ENCODE measurements at regions not wholly inside any gene's neighbourhood (a gene's known extent, or its start where the extent isn't known, plus 50 kb on each side); places are given as distances from the start of the nearest gene placed in this dataset.

DNA sequence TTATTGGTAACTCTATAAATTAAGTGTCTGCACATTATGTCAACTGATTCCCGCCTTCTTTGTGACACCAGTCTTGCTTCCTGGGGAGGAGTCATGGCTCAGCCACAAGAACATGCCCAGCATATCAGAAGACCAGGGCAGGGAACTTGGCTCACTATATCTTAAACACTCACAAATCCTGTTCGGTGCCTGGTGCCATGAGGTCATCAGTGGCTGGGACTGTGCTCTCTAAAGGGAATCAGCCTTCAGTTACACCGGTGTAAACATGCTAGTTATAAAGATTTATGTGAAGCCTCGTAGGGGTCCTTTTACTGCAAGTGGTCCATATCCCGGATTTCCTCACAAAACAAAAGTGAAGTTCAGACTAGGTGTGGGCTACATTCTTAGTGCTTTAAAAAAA lies 73.1 kb upstream of the ZNF521 start:
- FAIRE-seq, result no peak

DNA sequence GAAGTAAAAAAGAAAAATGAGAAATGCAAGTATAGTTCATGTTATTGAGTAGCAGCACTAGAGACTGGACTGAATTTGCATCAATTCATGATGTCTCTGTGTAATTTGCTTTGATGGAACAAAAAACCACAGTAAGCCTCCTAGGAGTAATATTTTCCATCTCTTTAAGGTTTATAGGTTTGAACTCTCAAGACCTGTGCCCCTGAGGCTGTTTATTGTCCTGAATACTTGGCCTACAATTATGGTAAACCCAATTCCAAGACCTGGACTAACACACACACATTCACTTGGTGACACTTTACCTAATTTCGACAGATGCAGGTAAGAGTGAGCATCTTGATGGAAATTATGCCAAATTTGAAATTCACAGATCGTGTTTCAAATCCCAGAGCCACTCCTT lies 71.8 kb upstream of the ZNF521 start:
- no peak for FAIRE-seq

DNA sequence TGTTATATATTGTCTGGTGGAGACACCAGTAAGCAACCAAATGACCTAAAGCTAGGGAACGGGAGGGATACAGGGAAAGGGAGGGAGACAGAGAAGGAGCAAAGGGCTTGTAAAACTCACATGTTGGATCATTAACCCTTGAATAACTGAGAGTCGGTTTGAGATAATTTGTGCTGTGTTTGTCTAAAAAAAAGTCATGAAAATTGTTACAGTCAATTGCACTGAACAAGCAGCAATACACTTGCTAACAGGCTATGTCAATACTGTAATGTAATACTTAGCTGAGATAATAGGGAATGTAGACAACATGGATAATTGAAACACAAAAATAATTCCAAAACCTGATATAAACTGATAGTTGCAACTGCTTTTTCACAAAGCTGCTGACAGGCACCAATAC lies 71.3 kb upstream of the ZNF521 start:
- no peak for FAIRE-seq

DNA sequence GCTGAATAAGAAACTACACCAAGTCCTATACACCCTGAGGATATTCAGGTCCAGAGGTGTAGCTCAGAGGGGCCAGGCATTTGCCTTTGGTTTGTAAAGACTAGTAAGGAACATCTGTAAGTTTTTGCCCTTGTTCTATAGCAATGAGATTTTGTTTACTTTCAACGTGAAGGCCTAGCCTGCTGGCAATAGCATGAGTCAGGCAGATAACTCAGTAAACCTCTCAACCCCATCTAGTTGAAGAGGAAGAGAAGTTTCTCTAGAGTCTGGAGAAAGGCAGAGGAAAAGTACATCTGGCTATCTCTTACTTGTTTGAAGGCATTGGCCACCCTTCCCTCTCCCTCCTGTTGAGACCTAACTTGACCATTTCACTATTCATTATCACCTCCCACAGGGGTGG lies 70.3 kb upstream of the ZNF521 start:
- FAIRE-seq, result no peak

DNA sequence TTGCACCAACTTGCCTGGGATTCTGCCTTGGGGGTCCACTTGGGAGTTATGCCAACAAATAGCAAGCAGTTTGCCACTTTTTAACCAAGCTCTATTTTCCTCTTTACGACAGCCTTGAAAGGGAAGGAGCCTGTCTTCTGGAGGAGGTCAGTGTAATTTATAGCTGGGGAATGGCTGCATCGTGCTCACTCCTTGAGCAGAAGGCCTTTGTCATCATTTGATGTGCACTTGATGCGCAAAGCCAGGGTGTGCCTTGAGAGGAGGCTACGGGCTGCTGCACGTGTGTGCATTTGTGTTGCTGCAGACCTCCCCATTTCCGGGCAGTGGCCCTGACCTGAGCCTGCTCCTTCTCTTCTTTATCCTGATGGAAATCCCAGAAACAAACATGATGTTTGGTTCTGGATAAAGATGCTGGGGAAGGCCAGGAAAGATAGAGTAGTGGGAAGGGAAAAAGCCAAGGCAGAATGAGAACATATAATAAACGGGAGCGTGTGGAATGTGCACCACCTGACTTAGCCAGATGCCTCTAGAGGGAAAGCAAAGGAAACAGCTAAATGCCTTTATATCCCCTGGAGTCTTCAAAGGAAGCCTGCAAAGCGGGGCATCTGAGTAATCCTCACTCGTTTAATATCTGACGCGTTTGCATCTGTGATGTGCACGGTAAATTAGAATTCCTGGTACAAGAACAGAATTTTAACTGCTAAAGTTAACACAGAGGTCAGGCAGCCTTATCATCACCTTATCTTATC lies 68.3 kb upstream of the ZNF521 start:
- FAIRE-seq, result no peak

DNA sequence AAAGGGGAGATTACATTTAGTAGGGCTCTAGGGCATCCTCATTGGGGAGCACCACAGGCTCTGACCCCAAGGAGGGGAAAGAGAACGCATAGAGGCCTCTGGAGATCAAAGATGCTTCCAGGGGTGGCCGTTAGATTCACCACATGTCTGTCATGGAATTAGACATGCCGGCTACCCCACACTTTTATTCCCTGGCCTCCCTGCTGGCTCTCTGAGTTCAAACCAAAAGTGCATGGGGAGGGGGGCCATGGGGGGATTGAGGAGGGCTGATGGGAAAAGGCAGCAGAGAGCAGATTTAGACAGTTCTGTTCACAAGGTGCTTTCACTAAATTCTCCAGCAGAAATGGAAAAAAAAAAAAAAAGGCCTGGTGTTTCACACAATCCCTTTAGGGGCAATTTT lies 64.4 kb upstream of the ZNF521 start:
- no peak for FAIRE-seq

DNA sequence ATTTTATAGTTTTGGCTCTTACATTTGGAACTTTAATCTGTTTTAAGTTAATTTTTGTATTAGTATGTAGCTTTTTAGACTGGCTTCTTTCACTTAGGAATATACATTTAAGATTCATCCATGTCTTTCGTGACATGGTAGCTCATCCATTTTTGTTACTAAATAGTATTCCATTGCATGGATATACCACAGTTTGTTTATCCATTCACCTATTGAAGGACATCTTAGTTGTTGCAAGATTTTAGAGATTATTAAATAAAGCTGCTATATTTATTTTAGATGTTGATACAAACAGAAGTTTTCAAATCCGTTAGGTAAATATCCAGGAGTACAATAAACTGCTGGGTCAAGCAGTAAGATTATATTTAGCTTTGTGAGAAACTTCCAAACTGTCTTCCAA lies 58.0 kb upstream of the ZNF521 start:
- FAIRE-seq, result no peak

DNA sequence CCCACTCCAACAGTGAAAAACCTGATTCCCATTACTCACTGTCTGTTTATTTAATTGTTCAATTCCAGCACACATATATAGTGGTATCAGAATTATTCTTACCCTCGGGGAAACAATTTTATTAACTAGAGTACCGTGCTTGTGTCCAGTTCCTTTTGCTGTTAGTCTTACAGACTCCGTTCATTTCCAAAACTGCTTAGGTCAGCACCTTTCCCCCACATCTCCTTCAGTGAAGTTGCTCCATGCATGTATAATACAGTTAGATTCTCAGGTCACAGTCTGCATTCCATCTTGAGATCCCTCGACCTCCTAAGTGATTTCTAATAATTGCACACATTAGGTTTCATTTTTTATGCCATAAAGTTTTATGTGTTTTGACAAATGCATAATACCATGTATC lies 56.3 kb upstream of the ZNF521 start:
- no peak for FAIRE-seq
